TTC549 (cell line): ENCODE measurements at regions not wholly inside any gene's neighbourhood (a gene's known extent, or its start where the extent isn't known, plus 50 kb on each side); places are given as distances from the start of the nearest gene placed in this dataset.
"Not testable (repeated sequence)": the region's sequence is repeated elsewhere in the genome, so short reads cannot be mapped to it uniquely, and the experiment has no call there.

Experiments used
- FAIRE-seq: peaks from 2 replicates; lab custom pipeline; 2012; peaks lifted over from hg19 to GRCh38; lab: Jason Lieb, UNC

- FAIRE-seq, result no peak
Observed at GRCh38 chr12:11446372-11446771, 51.0 kb upstream of the PRB2 start.

GRCh38 chr12:11457996-11458645, 62.8 kb upstream of the PRB2 start:
- FAIRE-seq, result no peak

GRCh38 chr12:11460343-11461023, 65.1 kb upstream of the PRB2 start:
- no peak for FAIRE-seq

- FAIRE-seq, result no peak
Observed at GRCh38 chr12:11461433-11461832, 66.1 kb upstream of the PRB2 start.

GRCh38 chr12:11477110-11477509, 81.7 kb upstream of the PRB2 start:
- FAIRE-seq, result no peak

GRCh38 chr12:11482955-11483354, 87.6 kb upstream of the PRB2 start:
- no peak for FAIRE-seq

- peak; percentile 95 for FAIRE-seq
Observed at GRCh38 chr12:11486623-11487444, 91.5 kb upstream of the PRB2 start.

- FAIRE-seq, result no peak
Observed at GRCh38 chr12:11496157-11496851, 100.9 kb upstream of the PRB2 start.

- no peak for FAIRE-seq
Observed at GRCh38 chr12:11497438-11497837, 102.1 kb upstream of the PRB2 start.

- no peak for FAIRE-seq
Observed at GRCh38 chr12:11497995-11498394, 102.6 kb upstream of the PRB2 start.

GRCh38 chr12:11498574-11498973, 103.2 kb upstream of the PRB2 start:
- not testable (repeated sequence) for FAIRE-seq

- FAIRE-seq, result no peak
Observed at GRCh38 chr12:11499806-11500187, 104.4 kb upstream of the PRB2 start.

- FAIRE-seq, result no peak
Observed at GRCh38 chr12:11500188-11500860, 105.0 kb upstream of the PRB2 start.

GRCh38 chr12:11500861-11501230, 105.5 kb upstream of the PRB2 start:
- FAIRE-seq, result no peak

- FAIRE-seq, result no peak
Observed at GRCh38 chr12:11508699-11509098, 113.3 kb upstream of the PRB2 start.

- FAIRE-seq, result no peak
Observed at GRCh38 chr12:11509326-11509725, 114.0 kb upstream of the PRB2 start.

- FAIRE-seq, result no peak
Observed at GRCh38 chr12:11510671-11511070, 115.3 kb upstream of the PRB2 start.

GRCh38 chr12:11513288-11513687, 117.9 kb upstream of the PRB2 start:
- FAIRE-seq, result no peak

- FAIRE-seq, result no peak
Observed at GRCh38 chr12:11517080-11517479, 121.7 kb upstream of the PRB2 start.

- no peak for FAIRE-seq
Observed at GRCh38 chr12:11524446-11524845, 125.0 kb upstream of the ETV6 start.

GRCh38 chr12:11534064-11534463, 115.4 kb upstream of the ETV6 start:
- FAIRE-seq, result no peak

- no peak for FAIRE-seq
Observed at GRCh38 chr12:11535127-11535526, 114.3 kb upstream of the ETV6 start.
